Thoracic aorta (tissue), 2 donors: ENCODE measurements at regions not wholly inside any gene's neighbourhood (a gene's known extent, or its start where the extent isn't known, plus 50 kb on each side); places are given as distances from the start of the nearest gene placed in this dataset.
A peak's percentile ranks its signal among the peaks of the same experiment; 100 is the strongest.

Experiments used
- ATAC-seq: fragments of 150-250 bp; one replicate; pipeline ENCODE4 v1.8.0; 2017; ENCODE audit warnings: low read depth; ENCODE audit not compliant: insufficient number of reproducible peaks, low FRiP score
- DNase-seq: peaks from one replicate; pipeline ENCODE4 v3.0.0-alpha.2; 2020; ENCODE audit warnings: low spot score
- H3K27ac ChIP-seq, 2 donors: fragments of 200-600 bp; sonication (generic); 1 replicate in 1 of 2; 2 replicates in 1 of 2; pipeline ENCODE4 v1.5.1; 2016; ENCODE audit warnings: mild to moderate bottlenecking in 2 of 2, moderate library complexity in 2 of 2
- H3K27me3 ChIP-seq: fragments of 200-600 bp; sonication (generic); replicated peaks from 2 replicates; pipeline ENCODE4 v1.6.0; 2016; ENCODE audit warnings: mild to moderate bottlenecking; ENCODE audit not compliant: insufficient read depth
- H3K36me3 ChIP-seq: fragments of 200-600 bp; sonication (generic); one replicate; pipeline ENCODE4 v1.5.1; 2016
- H3K4me1 ChIP-seq, 2 donors: fragments of 200-600 bp; sonication (generic); 1 replicate in 1 of 2; 2 replicates in 1 of 2; pipeline versions ENCODE4 v1.5.1 to v1.6.0; 2016; ENCODE audit warnings: low read depth in 2 of 2, mild to moderate bottlenecking in 1 of 2; ENCODE audit not compliant: control insufficient read depth in 1 of 2
- H3K4me3 ChIP-seq: fragments of 200-600 bp; sonication (generic); 2 replicates; pipeline ENCODE4 v1.5.1; 2016; ENCODE audit warnings: mild to moderate bottlenecking
- H3K9me3 ChIP-seq: fragments of 200-600 bp; sonication (generic); 2 replicates; pipeline ENCODE4 v1.5.1; 2016
- TF ChIP-seq, protein P1 (sequence below): fragments of 200-600 bp; sonication (generic); IDR thresholded peaks from one replicate; pipeline ENCODE4 v1.5.1; 2019; ENCODE audit warnings: antibody characterized with exemption

DNA sequence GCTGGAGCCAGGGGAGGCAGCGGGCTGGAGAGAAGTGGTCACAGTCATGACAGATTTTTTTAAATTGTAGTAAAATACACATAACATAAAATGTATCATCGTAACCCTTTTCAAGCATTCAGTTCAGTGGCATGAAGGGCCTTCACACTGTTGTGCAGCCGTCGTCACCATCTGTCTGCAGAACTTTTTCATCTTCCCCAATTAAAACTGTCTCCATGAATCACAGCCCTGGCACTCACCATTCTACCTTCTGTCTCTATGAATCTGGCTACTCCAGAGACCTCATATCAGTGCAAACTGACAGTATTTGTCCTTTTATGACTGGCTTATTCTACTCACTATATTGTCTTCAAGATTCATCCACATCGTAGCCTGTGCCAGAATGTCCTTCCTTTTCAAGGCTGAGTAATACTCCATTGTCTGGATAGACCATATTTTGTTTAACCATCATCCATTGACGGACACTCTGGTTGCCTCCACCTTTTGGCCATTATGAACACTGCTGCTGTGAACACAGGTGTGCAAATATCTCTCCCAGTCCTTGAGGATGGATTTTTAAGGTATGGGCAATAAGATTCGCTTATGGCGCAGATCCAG, 91.5 kb upstream of the NCOR2 start:
- Histone ChIP-seq H3K4me1 (peaks cover 17 to 35% of the 10 kb centered on the region in 2 donors), H3K4me3 (no peak overlapping the region), H3K36me3 (no peaks in the 10 kb centered on the region), H3K27ac (no peak overlapping the region), H3K27me3 (no peaks in the 10 kb centered on the region), H3K9me3 (no peaks in the 10 kb centered on the region)
- no peak for ATAC-seq
- DNase-seq = no peak
- TF ChIP-seq, protein P1, sequence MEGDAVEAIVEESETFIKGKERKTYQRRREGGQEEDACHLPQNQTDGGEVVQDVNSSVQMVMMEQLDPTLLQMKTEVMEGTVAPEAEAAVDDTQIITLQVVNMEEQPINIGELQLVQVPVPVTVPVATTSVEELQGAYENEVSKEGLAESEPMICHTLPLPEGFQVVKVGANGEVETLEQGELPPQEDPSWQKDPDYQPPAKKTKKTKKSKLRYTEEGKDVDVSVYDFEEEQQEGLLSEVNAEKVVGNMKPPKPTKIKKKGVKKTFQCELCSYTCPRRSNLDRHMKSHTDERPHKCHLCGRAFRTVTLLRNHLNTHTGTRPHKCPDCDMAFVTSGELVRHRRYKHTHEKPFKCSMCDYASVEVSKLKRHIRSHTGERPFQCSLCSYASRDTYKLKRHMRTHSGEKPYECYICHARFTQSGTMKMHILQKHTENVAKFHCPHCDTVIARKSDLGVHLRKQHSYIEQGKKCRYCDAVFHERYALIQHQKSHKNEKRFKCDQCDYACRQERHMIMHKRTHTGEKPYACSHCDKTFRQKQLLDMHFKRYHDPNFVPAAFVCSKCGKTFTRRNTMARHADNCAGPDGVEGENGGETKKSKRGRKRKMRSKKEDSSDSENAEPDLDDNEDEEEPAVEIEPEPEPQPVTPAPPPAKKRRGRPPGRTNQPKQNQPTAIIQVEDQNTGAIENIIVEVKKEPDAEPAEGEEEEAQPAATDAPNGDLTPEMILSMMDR = no peak

DNA sequence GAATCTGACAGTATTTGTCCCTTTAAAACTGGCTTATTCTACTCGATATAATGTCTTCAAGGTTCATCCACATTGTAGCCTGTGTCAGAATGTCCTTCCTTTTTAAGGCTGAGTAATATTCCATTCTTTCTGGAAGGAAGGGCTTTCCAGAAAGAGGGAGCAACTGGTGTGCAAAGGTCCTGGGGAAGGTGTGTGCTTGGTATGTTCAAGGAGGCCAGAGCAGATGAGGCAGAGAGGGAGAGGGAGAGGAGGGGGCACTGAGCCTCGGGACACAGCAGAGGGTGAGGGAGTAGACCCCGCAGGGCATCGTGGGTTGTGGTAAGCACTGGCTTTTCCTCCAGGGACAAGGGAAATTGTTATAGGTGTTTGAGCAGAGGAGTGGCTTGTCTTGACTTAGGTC, 90.9 kb upstream of the NCOR2 start:
- H3K36me3 ChIP-seq = no peaks in the 10 kb centered on the region
- H3K4me1 ChIP-seq = peaks cover 17 to 33% of the 10 kb centered on the region in 2 donors
- no peak for DNase-seq
- TF ChIP-seq, protein P1 = no peak
- no peaks in the 10 kb centered on the region for H3K27me3 ChIP-seq
- H3K4me3 ChIP-seq = no peak overlapping the region
- H3K9me3 ChIP-seq = no peaks in the 10 kb centered on the region
- ATAC-seq = no peak
- no peak overlapping the region for H3K27ac ChIP-seq

- no peaks in the 10 kb centered on the region for H3K27me3 ChIP-seq
- TF ChIP-seq, protein P1 = no peak
- DNase-seq = no peak
- no peak overlapping the region for H3K4me3 ChIP-seq
- no peak overlapping the region for H3K27ac ChIP-seq
- H3K36me3 ChIP-seq = no peaks in the 10 kb centered on the region
- peaks cover 24 to 43% of the 10 kb centered on the region in 2 donors for H3K4me1 ChIP-seq
- no peaks in the 10 kb centered on the region for H3K9me3 ChIP-seq
- no peak for ATAC-seq
Measured at GRCh38 chr12:124656947-124657434, 89.6 kb upstream of the NCOR2 start.

DNA sequence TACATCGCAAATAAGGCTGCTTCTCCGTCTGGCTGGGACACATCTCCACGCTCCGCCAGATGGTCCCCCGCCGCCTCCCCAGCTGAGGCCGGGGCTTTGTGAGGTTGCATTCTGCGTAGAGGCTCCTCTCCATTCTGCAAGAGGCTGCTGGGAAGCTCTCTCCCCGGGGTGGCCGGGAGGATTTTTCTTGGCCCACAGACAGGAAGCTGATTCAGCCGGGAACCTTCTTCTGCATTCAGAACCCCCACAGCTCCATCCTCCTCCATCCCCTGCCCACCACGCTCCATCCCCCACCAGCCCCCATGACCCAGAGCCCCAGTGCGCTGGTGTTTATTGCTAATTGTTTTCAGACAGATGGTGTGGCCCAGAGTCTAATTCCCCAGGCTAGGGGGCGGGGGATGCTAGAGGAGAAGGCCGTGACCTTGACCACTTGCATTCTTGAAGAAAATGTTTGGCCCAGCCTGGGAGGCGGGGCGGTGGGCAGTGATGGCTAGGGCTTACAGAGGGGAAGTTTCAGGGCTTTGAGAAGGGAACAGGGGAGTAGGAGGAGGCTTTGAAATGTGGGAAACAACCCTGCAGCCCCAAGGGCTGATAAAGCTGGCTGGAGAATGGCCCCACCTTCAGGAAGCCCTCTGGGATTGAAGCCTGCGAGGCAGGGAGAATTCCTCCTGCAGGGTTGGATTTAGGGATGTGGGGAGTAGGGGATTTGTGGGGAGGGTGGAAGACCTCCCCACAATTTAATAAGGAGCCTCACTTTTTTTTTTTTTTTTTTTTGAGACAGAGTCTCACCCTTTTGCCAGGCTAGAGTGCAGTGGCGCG, 88.5 kb upstream of the NCOR2 start:
- Histone ChIP-seq H3K4me1 (peaks cover 24 to 49% of the 10 kb centered on the region in 2 donors), H3K4me3 (peak overlapping the region; percentile 62), H3K9me3 (no peaks in the 10 kb centered on the region), H3K27ac (peak overlapping the region; percentile 73), H3K27me3 (no peaks in the 10 kb centered on the region), H3K36me3 (no peaks in the 10 kb centered on the region)
- ATAC-seq = no peak
- TF ChIP-seq, protein P1 = no peak
- DNase-seq = no peak

DNA sequence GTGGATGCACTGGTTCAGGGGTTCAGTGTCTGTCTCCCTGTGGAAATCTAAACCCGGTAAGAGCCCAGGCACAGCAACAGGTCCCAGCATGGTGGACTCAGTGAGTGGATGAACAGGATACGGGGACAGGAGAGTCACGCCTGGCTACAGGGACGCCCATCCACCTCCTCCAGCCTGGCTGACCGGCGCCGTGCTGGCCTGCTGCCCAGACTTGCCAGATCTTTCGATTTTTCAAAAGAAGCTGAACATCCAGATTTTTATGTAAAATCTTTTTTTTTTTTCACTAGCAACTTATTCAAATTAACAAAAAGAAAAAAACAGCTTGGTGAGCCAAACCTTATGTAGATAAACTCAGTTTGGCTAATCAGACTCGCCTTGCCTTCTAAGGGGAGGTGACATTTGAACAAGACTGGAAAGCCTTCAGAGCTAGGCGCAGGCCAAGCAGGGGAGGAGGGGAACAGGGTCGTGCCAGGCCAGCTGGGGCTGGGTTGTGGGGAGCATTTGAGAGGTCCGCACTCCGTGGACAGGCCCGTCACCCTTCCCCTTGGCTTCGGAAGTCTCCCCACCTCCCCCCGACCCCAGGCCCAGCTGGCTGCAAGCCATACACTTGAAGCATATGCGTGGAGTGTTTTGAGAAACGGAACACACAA, 87.8 kb upstream of the NCOR2 start:
- Histone ChIP-seq H3K4me3 (peak overlapping the region; percentile 62), H3K36me3 (no peaks in the 10 kb centered on the region), H3K27me3 (no peaks in the 10 kb centered on the region), H3K27ac (peak overlapping the region; percentile 73), H3K4me1 (peaks cover 24 to 49% of the 10 kb centered on the region in 2 donors), H3K9me3 (no peaks in the 10 kb centered on the region)
- TF ChIP-seq, protein P1 = no peak
- DNase-seq = no peak
- ATAC-seq = peak; percentile 32
